AML-193 (cell line): ENCODE measurements at regions not wholly inside any gene's neighbourhood (a gene's known extent, or its start where the extent isn't known, plus 50 kb on each side); places are given as distances from the start of the nearest gene placed in this dataset.
"Not testable (repeated sequence)": the region's sequence is repeated elsewhere in the genome, so short reads cannot be mapped to it uniquely, and the experiment has no call there.

Experiments
- DNase-seq, 2 experiments: peaks; one replicate each; lab custom pipeline; 2025; lab: John Stamatoyannopoulos, UW

GRCh38 chr1:83509301-83509781 lies 489.6 kb downstream of the TTLL7 start:
- no peak for DNase-seq

GRCh38 chr1:83508485-83509151 lies 490.3 kb downstream of the TTLL7 start:
- DNase-seq: no peak

GRCh38 chr1:83505148-83505547 lies 493.8 kb downstream of the TTLL7 start:
- DNase-seq: no peak

- no peak for DNase-seq
Observed at GRCh38 chr1:83503153-83503552, 495.8 kb downstream of the TTLL7 start.

- DNase-seq: no peak
Observed at GRCh38 chr1:83500987-83501591, 497.8 kb downstream of the TTLL7 start.

- no peak for DNase-seq
Observed at GRCh38 chr1:83500531-83500930, 498.4 kb downstream of the TTLL7 start.

- DNase-seq: no peak
Observed at GRCh38 chr1:83499998-83500397, 498.9 kb downstream of the TTLL7 start.

DNA sequence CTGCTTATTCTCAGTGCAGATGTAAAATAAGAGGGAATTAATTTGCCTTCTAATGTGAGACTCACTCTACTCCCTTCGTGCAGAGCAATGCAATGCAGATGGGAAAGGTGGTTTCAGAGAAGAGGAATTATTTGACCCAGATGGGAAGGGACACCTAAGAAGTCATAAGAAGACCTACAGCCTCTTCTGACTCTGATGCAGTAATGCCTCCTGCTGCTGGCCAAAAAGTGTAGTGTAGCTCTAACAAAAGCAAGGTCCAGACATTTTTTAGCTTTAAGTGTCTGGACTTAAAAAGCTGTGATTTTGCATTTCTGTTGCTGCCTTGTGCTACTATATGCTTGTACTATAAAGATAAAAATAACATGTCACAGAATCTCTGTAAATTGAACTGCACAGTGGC lies 501.4 kb downstream of the TTLL7 start:
- no peak for DNase-seq

GRCh38 chr1:83495560-83495959 lies 503.4 kb downstream of the TTLL7 start:
- DNase-seq: no peak

DNA sequence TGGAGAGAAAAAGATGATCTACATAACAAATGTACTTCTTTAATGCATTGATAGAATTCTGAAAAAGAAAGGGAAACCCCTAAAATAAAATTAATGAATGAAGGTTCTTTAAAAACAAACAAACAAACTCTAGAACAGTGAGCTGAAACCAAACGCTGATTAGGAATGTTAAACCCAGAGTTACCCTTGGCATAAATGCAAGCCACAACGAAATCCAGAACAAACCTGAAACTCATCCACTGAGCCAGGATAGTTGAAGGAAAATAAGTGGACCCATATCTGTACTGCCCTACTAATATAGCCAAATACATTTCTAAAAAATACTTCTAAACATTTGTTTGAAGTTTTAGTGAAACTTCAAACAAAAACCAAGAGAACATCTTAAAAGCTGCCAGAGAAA lies 505.3 kb downstream of the TTLL7 start:
- no peak for DNase-seq

GRCh38 chr1:83491930-83492329 lies 507.0 kb downstream of the TTLL7 start:
- DNase-seq: no peak

GRCh38 chr1:83490988-83491387 lies 507.9 kb downstream of the TTLL7 start:
- DNase-seq: no peak

- not testable (repeated sequence) for DNase-seq
Observed at GRCh38 chr1:83488105-83488504, 510.8 kb downstream of the TTLL7 start.

DNA sequence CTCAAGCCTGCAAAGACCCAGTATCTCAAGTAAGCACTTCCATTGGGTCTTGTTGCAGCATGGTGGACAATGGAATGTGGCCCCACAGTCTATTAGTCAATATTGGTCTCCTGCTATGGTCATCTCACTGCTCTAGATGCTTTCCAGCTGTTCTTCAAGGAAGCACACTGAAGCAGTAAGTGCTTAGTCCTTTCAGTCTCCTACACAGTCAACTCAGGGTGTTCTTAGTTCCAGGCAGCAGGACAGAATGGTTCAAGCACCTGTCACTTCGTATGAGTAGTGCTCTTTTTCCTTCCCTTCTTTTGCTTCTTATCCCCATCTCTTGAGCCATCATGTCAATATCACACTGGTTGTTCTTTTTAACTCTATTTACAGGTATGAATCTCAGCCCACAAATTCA lies 511.5 kb downstream of the TTLL7 start:
- not testable (repeated sequence) for DNase-seq

DNA sequence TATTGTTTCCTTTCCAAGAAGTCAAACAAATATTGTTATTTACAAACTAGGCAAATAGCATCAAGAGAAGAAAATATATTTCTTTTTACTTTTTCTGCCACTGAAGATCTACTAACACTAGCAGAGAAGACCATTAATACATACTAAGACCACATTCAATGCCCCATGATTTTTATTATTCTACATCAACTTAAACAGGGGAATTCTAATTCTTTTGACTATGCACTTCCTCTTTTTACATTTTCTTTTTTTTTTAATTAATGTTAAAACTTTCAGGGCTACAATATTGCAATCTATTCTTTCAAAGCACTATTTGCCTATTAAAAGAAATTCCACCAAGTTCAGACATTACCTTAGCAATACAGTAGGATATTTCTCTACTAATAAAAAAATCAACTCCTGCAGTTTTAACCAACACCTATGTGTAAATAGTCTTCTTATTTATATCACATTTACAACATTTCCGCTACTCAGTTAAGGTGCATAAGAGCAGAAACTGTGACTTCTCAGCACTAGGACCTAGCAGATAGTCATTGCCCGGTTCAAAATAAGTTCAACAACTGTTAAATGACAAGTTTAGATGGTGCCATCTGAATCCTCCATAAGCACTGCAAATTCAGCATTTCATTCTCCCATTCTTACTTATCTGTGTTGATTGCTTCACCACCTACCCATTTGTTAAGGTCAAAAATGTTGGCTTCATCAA lies 513.5 kb downstream of the TTLL7 start:
- DNase-seq: not testable (repeated sequence)

- not testable (repeated sequence) for DNase-seq
Observed at GRCh38 chr1:83481284-83481683, 517.6 kb downstream of the TTLL7 start.

DNA sequence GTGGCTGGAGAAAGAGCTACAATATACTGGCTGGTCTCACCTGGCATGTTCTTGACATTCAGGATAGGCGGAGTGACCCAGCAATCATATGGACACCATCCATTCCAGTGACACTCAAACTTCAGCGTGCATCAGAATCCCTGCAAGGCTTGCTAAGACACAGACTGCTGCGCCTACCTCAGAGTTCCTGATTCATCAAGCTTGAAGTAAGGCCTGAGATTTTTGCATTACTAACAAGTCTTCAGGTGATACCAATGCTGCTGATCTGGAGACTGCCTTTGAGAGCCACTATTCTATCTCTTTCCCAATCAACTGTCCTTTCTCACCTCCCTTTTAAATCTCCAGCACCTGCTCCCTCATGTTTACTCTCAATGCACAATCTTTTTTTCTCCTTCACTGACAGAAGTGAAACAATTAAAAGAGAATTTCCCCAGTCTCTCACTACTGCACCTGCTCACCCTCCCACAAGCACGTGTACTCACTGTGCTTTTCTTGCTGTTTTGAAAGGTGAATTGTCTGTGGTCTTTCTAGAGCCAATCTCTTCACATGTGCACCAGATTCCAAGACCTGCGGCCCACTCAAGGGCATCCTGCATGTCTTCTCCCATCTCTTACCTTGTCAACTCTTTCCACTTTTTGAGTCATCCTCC lies 519.2 kb downstream of the TTLL7 start:
- not testable (repeated sequence) for DNase-seq

- DNase-seq: not testable (repeated sequence)
Observed at GRCh38 chr1:83478127-83478526, 520.8 kb downstream of the TTLL7 start.

- DNase-seq: not testable (repeated sequence)
Observed at GRCh38 chr1:83476518-83476917, 522.4 kb downstream of the TTLL7 start.

DNA sequence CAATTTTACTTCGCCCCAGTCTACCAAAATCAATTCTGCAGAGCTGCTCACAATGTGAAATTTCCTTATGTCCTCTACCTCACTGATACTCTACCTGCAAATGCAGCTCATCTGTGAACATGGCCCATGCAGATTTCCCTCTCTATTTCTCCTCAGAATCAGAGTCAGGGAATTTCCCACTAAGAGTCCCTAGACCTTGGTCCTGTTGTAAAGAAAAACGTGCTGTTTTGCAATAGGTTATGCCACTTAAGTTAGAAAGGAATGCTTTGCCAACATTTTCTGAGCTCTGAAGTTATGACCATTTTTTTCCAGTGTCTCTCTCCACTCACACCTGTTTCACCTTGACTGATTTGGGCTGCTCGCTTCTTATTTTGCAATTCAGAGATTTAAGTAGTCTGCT lies 524.0 kb downstream of the TTLL7 start:
- DNase-seq: not testable (repeated sequence)

DNA sequence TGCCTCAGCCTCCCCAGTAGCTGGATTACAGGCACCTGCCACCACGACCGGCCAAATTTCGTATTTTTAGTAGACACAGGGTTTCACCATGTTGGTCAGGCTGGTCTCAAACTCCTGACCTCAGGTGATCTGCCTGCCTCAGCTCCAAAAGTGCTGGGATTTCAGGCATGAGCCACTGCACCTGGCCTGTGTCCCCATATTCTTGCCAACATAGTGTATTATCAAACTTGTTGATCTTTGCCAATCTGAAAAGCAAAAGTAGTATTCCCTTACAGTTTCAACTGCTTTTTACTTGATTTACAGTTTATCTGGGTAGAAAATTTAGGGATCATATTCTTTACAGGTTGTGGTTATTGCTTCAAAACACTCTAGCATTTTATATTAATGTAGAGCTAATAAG lies 524.9 kb downstream of the TTLL7 start:
- not testable (repeated sequence) for DNase-seq

DNA sequence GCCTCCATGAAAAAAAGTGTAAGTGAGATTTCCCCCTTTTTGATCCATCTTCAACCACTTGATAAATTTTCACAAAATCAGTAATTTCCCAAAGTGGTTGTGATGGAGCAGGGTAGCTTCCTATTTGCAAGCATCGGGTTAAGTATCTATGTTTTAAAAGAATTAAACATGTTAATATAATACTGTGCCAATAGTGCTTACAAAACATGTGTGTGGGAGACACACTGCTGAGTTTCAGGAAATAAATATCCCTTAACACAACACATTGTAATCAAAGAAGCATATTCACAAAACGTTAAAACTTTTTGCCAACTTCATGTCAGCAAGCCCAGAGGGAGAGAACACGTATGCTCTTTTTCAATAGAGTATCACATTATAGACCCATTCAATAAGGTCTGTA lies 526.9 kb downstream of the TTLL7 start:
- DNase-seq: not testable (repeated sequence)

DNA sequence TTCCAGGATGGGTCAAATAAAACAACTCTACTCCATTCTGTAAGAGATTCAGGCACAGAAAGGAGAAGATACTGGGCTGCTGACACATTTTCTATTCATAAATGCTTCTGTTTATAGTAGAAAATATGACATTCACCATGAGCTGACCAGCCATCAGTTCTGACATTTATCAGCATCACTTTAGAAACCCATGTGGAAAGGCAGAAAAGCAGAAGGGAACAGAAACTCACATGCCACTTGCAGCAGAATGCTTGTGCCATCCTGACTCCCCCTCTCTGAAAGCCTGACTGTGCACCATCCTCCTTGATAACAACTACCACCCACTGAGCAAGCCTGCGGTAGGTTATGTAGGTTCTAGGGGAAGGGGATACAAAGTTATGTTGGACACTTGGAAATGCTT lies 527.7 kb downstream of the TTLL7 start:
- DNase-seq: not testable (repeated sequence)
